B cell (primary cell): ENCODE measurements at regions not wholly inside any gene's neighbourhood (a gene's known extent, or its start where the extent isn't known, plus 50 kb on each side); places are given as distances from the start of the nearest gene placed in this dataset.

Experiments used
- ATAC-seq: fragments of 200-7000 bp; cut with Tn5 transposase; one replicate; pipeline ENCODE4 v1.10.0; 2021; ENCODE audit warnings: low read depth, mild to moderate bottlenecking, moderate number of reproducible peaks, moderate library complexity
- CTCF ChIA-PET: fragments of 350-600 bp; sonication (Branson Sonifier 250); formaldehyde crosslinking; loops from one replicate; lab custom pipeline; 2021; ENCODE audit warnings: antibody characterized with exemption, inconsistent platforms; lab: Charles Lee
- POLR2A ChIA-PET: fragments of 350-600 bp; sonication (Branson Sonifier 250); formaldehyde crosslinking; loops from one replicate; lab custom pipeline; 2021; ENCODE audit warnings: antibody characterized with exemption; lab: Charles Lee
- DNase-seq: peaks from one replicate; pipeline ENCODE4 v3.0.0; 2013
- H2AFZ ChIP-seq: 2 replicates; pipeline ENCODE4 v1.6.1; 2012; ENCODE audit warnings: mild to moderate bottlenecking, low read depth, low read length; ENCODE audit not compliant: insufficient read depth, poor library complexity, severe bottlenecking
- H3K27ac ChIP-seq, 2 donors: 1 replicate in 1 of 2; 2 replicates in 1 of 2; pipeline ENCODE4 v1.5.1; 2012 to 2013; ENCODE audit warnings: low read length in 2 of 2, mild to moderate bottlenecking in 2 of 2, moderate library complexity in 1 of 2
- H3K27me3 ChIP-seq, 4 experiments: fragments of 200-600 bp in 1 of 4; sonication (generic) in 1 of 4; replicated peaks in 1 of 4; 1 replicate in 2 of 4; 2 replicates in 2 of 4; pipeline versions ENCODE4 v1.6.1 to v1.7.0; 2013 to 2016; ENCODE audit warnings: low read length in 3 of 4, mild to moderate bottlenecking in 2 of 4, mixed read lengths in 1 of 4, moderate library complexity in 1 of 4; ENCODE audit not compliant: insufficient read depth in 4 of 4, control insufficient read depth in 3 of 4; ENCODE audit errors: control extremely low read depth in 1 of 4
- H3K36me3 ChIP-seq, 2 experiments: replicated peaks in 1 of 2; 1 replicate in 1 of 2; 2 replicates in 1 of 2; pipeline versions ENCODE4 v1.6.1 to v1.7.1; 2013; ENCODE audit warnings: low read length in 1 of 2; ENCODE audit not compliant: insufficient read depth in 2 of 2, control insufficient read depth in 1 of 2; ENCODE audit errors: control extremely low read depth in 1 of 2, extremely low read depth in 1 of 2
- H3K4me1 ChIP-seq, 2 donors: fragments of 200-600 bp in 1 of 2; sonication (generic) in 1 of 2; 1 replicate in 1 of 2; 2 replicates in 1 of 2; pipeline versions ENCODE4 v1.5.1 to v1.6.1; 2013 to 2017; ENCODE audit warnings: low read length in 2 of 2; ENCODE audit not compliant: control insufficient read depth in 2 of 2, insufficient read depth in 2 of 2
- H3K4me2 ChIP-seq: replicated peaks from 2 replicates; pipeline ENCODE3; 2012; ENCODE audit warnings: mild to moderate bottlenecking, low read depth, low read length; ENCODE audit not compliant: poor library complexity, severe bottlenecking
- H3K4me3 ChIP-seq, 5 experiments: fragments of 200-600 bp in 1 of 5; sonication (generic) in 1 of 5; 1 replicate in 3 of 5; 2 replicates in 2 of 5; pipeline versions ENCODE4 v1.5.1 to v1.7.0; 2011 to 2016; ENCODE audit warnings: low read length in 4 of 5, mild to moderate bottlenecking in 4 of 5, low read depth in 2 of 5, control low read depth in 1 of 5, moderate library complexity in 1 of 5; ENCODE audit not compliant: insufficient read depth in 1 of 5; ENCODE audit errors: control extremely low read depth in 1 of 5, extremely low read depth in 1 of 5
- H3K79me2 ChIP-seq: fragments of 200-600 bp; sonication (generic); one replicate; pipeline ENCODE4 v1.6.0; 2016; ENCODE audit warnings: low read length; ENCODE audit not compliant: control insufficient read depth, insufficient read depth
- H3K9ac ChIP-seq: fragments of 200-600 bp; sonication (generic); 2 replicates; pipeline ENCODE4 v1.6.1; 2017; ENCODE audit warnings: mild to moderate bottlenecking, low read length, moderate library complexity
- H3K9me3 ChIP-seq, 3 donors: one replicate each; pipeline versions ENCODE4 v1.6.1 to v1.7.1; 2013; ENCODE audit warnings: low read length in 2 of 3; ENCODE audit not compliant: control insufficient read depth in 2 of 3, insufficient read depth in 1 of 3; ENCODE audit errors: control extremely low read depth in 1 of 3
- H4K20me1 ChIP-seq: 2 replicates; pipeline ENCODE4 v1.6.0; 2012; ENCODE audit warnings: mild to moderate bottlenecking, low read length; ENCODE audit not compliant: insufficient read depth, control insufficient read depth, poor library complexity, severe bottlenecking
- H3K27ac Mint-ChIP-seq: one replicate; pipeline ENCODE4 v1.8.0; 2021; ENCODE audit warnings: mixed read lengths
- H3K27me3 Mint-ChIP-seq: one replicate; pipeline ENCODE4 v1.8.0; 2021; ENCODE audit warnings: mixed read lengths
- H3K4me1 Mint-ChIP-seq: one replicate; pipeline ENCODE4 v1.8.0; 2021; ENCODE audit warnings: mixed read lengths
- H3K4me3 Mint-ChIP-seq: one replicate; pipeline ENCODE4 v1.8.0; 2021; ENCODE audit warnings: mixed read lengths
- H3K9me3 Mint-ChIP-seq: one replicate; pipeline ENCODE4 v1.8.0; 2022; ENCODE audit warnings: mixed read lengths; ENCODE audit not compliant: insufficient read depth
- EZH2 ChIP-seq: IDR thresholded peaks from 2 replicates; pipeline ENCODE4 v1.6.1; 2012; ENCODE audit warnings: borderline replicate concordance, low read depth, mild to moderate bottlenecking, moderate library complexity, low read length; ENCODE audit not compliant: insufficient read depth, poor library complexity, severe bottlenecking
- WGBS: methylation state at CpG from one replicate; pipeline ENCODE4 v1.1.5; 2013; ENCODE audit warnings: missing lambda C conversion rate; ENCODE audit not compliant: insufficient coverage; 5-methylcytosine and 5-hydroxymethylcytosine counted together
- intact Hi-C: fragments of 100-400 bp; cut with micrococcal nuclease; formaldehyde crosslinking; loops from one replicate; pipeline ENCODE4 v1.10.0; 2022
- TF ChIP-seq, protein P1 (sequence below): fragments of 200-600 bp; IDR thresholded peaks from one replicate; pipeline ENCODE4 v1.8.0; 2022; ENCODE audit warnings: antibody characterized with exemption, mild to moderate bottlenecking

DNA sequence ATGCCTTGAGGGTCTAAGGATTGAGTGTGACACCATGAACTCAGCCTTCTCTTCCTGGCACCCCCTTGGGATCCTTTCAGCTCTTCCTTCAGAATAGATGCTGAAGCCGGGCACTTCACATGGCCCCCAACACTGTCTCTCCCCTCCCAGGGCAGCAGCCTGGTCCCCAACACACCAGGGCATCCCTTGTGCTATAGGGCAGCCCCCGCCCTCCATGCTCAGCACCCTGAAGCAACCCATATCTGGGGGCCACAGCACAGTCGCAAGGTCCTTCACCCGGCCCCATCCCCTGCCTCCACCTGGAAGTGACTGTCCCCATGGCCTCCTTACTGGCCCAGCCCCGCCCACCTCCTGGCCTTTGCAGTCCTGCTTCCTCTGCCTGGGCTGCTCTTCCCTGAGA, 143.1 kb downstream of the C16orf95 start:
- no peak overlapping the region for H3K27ac Mint-ChIP-seq
- TF ChIP-seq, protein P1, sequence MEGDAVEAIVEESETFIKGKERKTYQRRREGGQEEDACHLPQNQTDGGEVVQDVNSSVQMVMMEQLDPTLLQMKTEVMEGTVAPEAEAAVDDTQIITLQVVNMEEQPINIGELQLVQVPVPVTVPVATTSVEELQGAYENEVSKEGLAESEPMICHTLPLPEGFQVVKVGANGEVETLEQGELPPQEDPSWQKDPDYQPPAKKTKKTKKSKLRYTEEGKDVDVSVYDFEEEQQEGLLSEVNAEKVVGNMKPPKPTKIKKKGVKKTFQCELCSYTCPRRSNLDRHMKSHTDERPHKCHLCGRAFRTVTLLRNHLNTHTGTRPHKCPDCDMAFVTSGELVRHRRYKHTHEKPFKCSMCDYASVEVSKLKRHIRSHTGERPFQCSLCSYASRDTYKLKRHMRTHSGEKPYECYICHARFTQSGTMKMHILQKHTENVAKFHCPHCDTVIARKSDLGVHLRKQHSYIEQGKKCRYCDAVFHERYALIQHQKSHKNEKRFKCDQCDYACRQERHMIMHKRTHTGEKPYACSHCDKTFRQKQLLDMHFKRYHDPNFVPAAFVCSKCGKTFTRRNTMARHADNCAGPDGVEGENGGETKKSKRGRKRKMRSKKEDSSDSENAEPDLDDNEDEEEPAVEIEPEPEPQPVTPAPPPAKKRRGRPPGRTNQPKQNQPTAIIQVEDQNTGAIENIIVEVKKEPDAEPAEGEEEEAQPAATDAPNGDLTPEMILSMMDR, result no peak
- TF ChIP-seq EZH2, result no peak
- H3K4me2 ChIP-seq, result no peak overlapping the region
- no peaks in the 10 kb centered on the region for H4K20me1 ChIP-seq
- H3K27ac ChIP-seq, result no peak overlapping the region
- intact Hi-C loops, result no loop called here
- H3K27me3 Mint-ChIP-seq, result peaks cover 10% of the 10 kb centered on the region
- no peaks in the 10 kb centered on the region for H3K79me2 ChIP-seq
- ATAC-seq (no peak), DNase-seq (no peak)
- CTCF ChIA-PET, result no interaction called here
- POLR2A ChIA-PET, result no interaction called here
- H3K27me3 ChIP-seq, result no peaks in the 10 kb centered on the region
- no peaks in the 10 kb centered on the region for H3K4me1 ChIP-seq
- no peak overlapping the region for H2AFZ ChIP-seq
- H3K36me3 ChIP-seq, result no peaks in the 10 kb centered on the region
- no peak overlapping the region for H3K9ac ChIP-seq
- no peaks in the 10 kb centered on the region for H3K9me3 ChIP-seq
- no peak overlapping the region for H3K4me3 Mint-ChIP-seq
- WGBS, result 91% methylated on average over 5 of the region's 5 CpGs
- no peak overlapping the region for H3K4me3 ChIP-seq
- no peaks in the 10 kb centered on the region for H3K9me3 Mint-ChIP-seq
- H3K4me1 Mint-ChIP-seq, result no peaks in the 10 kb centered on the region

DNA sequence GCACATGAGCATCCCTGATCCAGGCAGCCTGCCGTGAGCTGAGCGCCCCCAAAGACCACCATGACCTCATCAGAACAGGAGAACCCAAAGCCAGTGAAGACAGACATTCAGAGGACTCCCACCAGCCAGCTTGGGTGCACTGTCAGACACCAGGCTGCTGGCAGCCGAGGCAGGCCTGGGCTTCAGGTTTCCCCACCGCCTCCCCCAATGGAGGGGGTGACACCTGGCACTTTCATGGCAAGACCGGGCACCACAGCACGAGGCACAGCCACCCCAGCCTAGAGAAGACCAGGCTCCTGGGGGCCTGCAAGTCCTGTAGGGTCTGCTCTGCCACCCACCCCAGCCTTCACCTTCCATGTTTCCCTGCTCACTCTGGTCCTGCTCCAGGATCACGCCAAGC, 140.5 kb downstream of the C16orf95 start:
- Histone ChIP-seq H3K36me3 (no peaks in the 10 kb centered on the region), H3K9me3 (no peaks in the 10 kb centered on the region), H4K20me1 (no peaks in the 10 kb centered on the region), H3K79me2 (no peaks in the 10 kb centered on the region), H3K4me2 (no peak overlapping the region), H3K9ac (no peak overlapping the region), H3K27me3 (no peaks in the 10 kb centered on the region), H2AFZ (no peak overlapping the region), H3K27ac (no peak overlapping the region), H3K4me1 (no peaks in the 10 kb centered on the region), H3K4me3 (no peak overlapping the region)
- no peak overlapping the region for H3K27ac Mint-ChIP-seq
- POLR2A ChIA-PET, result no interaction called here
- 92% methylated on average over 7 of the region's 7 CpGs for WGBS
- H3K4me1 Mint-ChIP-seq, result no peaks in the 10 kb centered on the region
- intact Hi-C loops, result no loop called here
- ATAC-seq (no peak), DNase-seq (no peak)
- H3K9me3 Mint-ChIP-seq, result no peaks in the 10 kb centered on the region
- TF ChIP-seq EZH2, result no peak
- TF ChIP-seq, protein P1, result no peak
- H3K27me3 Mint-ChIP-seq, result peaks cover 19% of the 10 kb centered on the region
- CTCF ChIA-PET, result interaction anchor here (0.6 kb wide), 1 partner anchor 13 kb away, joined by 3 read pairs; no protein-coding TSS in a partner anchor
- no peak overlapping the region for H3K4me3 Mint-ChIP-seq
